Neural cell (in vitro differentiated cells): ENCODE measurements at regions not wholly inside any gene's neighbourhood (a gene's known extent, or its start where the extent isn't known, plus 50 kb on each side); places are given as distances from the start of the nearest gene placed in this dataset.

Experiments used
- H2AFZ ChIP-seq: fragments of 200-600, 300-800 bp; sonication (generic), shearing (Covaris generic); 2 replicates; pipeline ENCODE4 v1.6.0; 2014; ENCODE audit warnings: low read depth, mild to moderate bottlenecking, antibody characterized with exemption, low read length, moderate library complexity
- H3F3A ChIP-seq: fragments of 200-600 bp; shearing (Covaris generic); 2 replicates; pipeline ENCODE4 v1.6.1; 2016; ENCODE audit warnings: mild to moderate bottlenecking, moderate library complexity, mixed read lengths, antibody characterized with exemption, low read length; ENCODE audit not compliant: insufficient read depth, poor library complexity, severe bottlenecking
- H3K27ac ChIP-seq: fragments of 200-600, 300-800 bp; sonication (generic), shearing (Covaris generic); 2 replicates; pipeline ENCODE4 v1.5.1; 2014; ENCODE audit warnings: mild to moderate bottlenecking, low read length, moderate library complexity
- H3K27me3 ChIP-seq: fragments of 300-800, 200-600 bp; sonication (generic), shearing (Covaris generic); 2 replicates; pipeline ENCODE4 v1.6.0; 2014; ENCODE audit warnings: mild to moderate bottlenecking, low read depth, low read length, moderate library complexity; ENCODE audit not compliant: insufficient read depth
- H3K36me3 ChIP-seq: fragments of 300-800, 200-600 bp; sonication (generic), shearing (Covaris generic); 2 replicates; pipeline ENCODE4 v1.5.1; 2014; ENCODE audit warnings: mild to moderate bottlenecking, antibody characterized with exemption, low read length, moderate library complexity; ENCODE audit not compliant: insufficient read depth
- H3K4me2 ChIP-seq: fragments of 300-800, 200-600 bp; sonication (generic), shearing (Covaris generic); 2 replicates; pipeline ENCODE4 v1.6.0; 2014; ENCODE audit warnings: mild to moderate bottlenecking, low read length
- H3K4me3 ChIP-seq: fragments of 300-800, 200-600 bp; sonication (generic), shearing (Covaris generic); 2 replicates; pipeline ENCODE4 v1.5.1; 2014; ENCODE audit warnings: mild to moderate bottlenecking, low read length, moderate library complexity
- H3K79me2 ChIP-seq: fragments of 200-600 bp; shearing (Covaris generic); replicated peaks from 2 replicates; pipeline ENCODE4 v1.6.0; 2014; ENCODE audit warnings: mild to moderate bottlenecking, low read length, moderate library complexity; ENCODE audit not compliant: insufficient read depth
- H3K9ac ChIP-seq: fragments of 300-800, 200-600 bp; sonication (generic), shearing (Covaris generic); 2 replicates; pipeline ENCODE4 v1.6.1; 2016; ENCODE audit warnings: mild to moderate bottlenecking, low read length, mixed read lengths
- H3K9me2 ChIP-seq: fragments of 200-600 bp; shearing (Covaris generic); 2 replicates; pipeline ENCODE4 v1.6.1; 2016; ENCODE audit warnings: mild to moderate bottlenecking, low read length, mixed read lengths; ENCODE audit not compliant: insufficient read depth
- H3K9me3 ChIP-seq: fragments of 200-600, 300-800 bp; sonication (generic), shearing (Covaris generic); 2 replicates; pipeline ENCODE4 v1.6.1; 2016; ENCODE audit warnings: mild to moderate bottlenecking, mixed run types, low read length, moderate library complexity, mixed read lengths
- H4K20me1 ChIP-seq: fragments of 200-600 bp; shearing (Covaris generic); 2 replicates; pipeline ENCODE4 v1.6.1; 2016; ENCODE audit warnings: mild to moderate bottlenecking, mixed run types; ENCODE audit not compliant: insufficient read depth
- EP300 ChIP-seq: fragments of 450-650 bp; conservative IDR thresholded peaks from 2 replicates; pipeline ENCODE4 v1.6.1; 2014; ENCODE audit warnings: antibody characterized with exemption, mild to moderate bottlenecking, moderate library complexity; ENCODE audit not compliant: poor library complexity, severe bottlenecking
- EZH2 ChIP-seq: fragments of 200-600, 300-800 bp; shearing (Covaris generic), sonication (generic); IDR thresholded peaks from 2 replicates; pipeline ENCODE4 v1.6.1; 2014; ENCODE audit warnings: antibody characterized with exemption, low read length, borderline replicate concordance, mild to moderate bottlenecking; ENCODE audit not compliant: insufficient read depth, poor library complexity, severe bottlenecking
- MXI1 ChIP-seq: fragments of 450-650 bp; conservative IDR thresholded peaks from 2 replicates; pipeline ENCODE4 v1.6.1; 2014; ENCODE audit warnings: antibody characterized with exemption, mild to moderate bottlenecking; ENCODE audit not compliant: poor library complexity, severe bottlenecking
- POLR2AphosphoS5 ChIP-seq: IDR thresholded peaks from 2 replicates; pipeline ENCODE4 v1.6.1; 2012
- RAD21 ChIP-seq: fragments of 450-650 bp; conservative IDR thresholded peaks from 2 replicates; pipeline ENCODE4 v1.6.1; 2014; ENCODE audit warnings: antibody characterized with exemption, mild to moderate bottlenecking, moderate library complexity
- SMC3 ChIP-seq: fragments of 450-650 bp; conservative IDR thresholded peaks from 2 replicates; pipeline ENCODE4 v1.6.1; 2014; ENCODE audit warnings: antibody characterized with exemption, mild to moderate bottlenecking, moderate library complexity; ENCODE audit not compliant: poor library complexity
- TAF1 ChIP-seq: IDR thresholded peaks from 2 replicates; pipeline ENCODE4 v1.6.1; 2012; ENCODE audit warnings: low read depth
- TF ChIP-seq, protein P1 (sequence below): fragments of 450-650 bp; IDR thresholded peaks from 2 replicates; pipeline ENCODE4 v1.5.1; 2014; ENCODE audit warnings: antibody characterized with exemption, mild to moderate bottlenecking, moderate library complexity; ENCODE audit not compliant: poor library complexity, severe bottlenecking
- TF ChIP-seq, protein P2 (sequence below): IDR thresholded peaks from 2 replicates; pipeline ENCODE4 v1.6.1; 2012; ENCODE audit warnings: borderline replicate concordance

DNA sequence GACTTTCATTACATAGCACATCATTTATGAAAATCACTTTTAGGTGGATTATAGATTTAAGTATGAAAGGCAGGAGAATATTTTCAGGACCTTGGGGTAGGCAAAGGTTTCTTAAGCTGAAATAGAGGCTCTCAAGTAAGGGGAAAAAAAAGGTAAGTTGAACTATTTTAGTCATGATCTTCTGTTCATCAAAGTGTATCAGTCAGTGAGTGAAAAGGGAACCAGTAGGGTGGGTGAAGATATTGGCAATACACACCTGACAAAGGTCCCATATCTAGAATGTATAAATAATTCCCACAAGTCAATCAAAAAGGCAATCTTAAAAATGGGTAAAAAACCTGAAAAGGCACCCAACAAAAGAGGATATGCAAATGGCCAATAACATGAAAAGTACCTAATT lies 218.6 kb downstream of the KLF13 start:
- no peaks in the 10 kb centered on the region for H3K27me3 ChIP-seq
- no peaks in the 10 kb centered on the region for H3K9me3 ChIP-seq
- no peak overlapping the region for H3K27ac ChIP-seq
- H3K4me2 ChIP-seq = no peak overlapping the region
- no peaks in the 10 kb centered on the region for H3K79me2 ChIP-seq
- TF ChIP-seq EZH2 (no peak), POLR2AphosphoS5 (no peak), RAD21 (no peak), MXI1 (no peak), EP300 (no peak), SMC3 (no peak), TAF1 (no peak)
- TF ChIP-seq, protein P1, sequence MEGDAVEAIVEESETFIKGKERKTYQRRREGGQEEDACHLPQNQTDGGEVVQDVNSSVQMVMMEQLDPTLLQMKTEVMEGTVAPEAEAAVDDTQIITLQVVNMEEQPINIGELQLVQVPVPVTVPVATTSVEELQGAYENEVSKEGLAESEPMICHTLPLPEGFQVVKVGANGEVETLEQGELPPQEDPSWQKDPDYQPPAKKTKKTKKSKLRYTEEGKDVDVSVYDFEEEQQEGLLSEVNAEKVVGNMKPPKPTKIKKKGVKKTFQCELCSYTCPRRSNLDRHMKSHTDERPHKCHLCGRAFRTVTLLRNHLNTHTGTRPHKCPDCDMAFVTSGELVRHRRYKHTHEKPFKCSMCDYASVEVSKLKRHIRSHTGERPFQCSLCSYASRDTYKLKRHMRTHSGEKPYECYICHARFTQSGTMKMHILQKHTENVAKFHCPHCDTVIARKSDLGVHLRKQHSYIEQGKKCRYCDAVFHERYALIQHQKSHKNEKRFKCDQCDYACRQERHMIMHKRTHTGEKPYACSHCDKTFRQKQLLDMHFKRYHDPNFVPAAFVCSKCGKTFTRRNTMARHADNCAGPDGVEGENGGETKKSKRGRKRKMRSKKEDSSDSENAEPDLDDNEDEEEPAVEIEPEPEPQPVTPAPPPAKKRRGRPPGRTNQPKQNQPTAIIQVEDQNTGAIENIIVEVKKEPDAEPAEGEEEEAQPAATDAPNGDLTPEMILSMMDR = no peak
- TF ChIP-seq, protein P2, sequence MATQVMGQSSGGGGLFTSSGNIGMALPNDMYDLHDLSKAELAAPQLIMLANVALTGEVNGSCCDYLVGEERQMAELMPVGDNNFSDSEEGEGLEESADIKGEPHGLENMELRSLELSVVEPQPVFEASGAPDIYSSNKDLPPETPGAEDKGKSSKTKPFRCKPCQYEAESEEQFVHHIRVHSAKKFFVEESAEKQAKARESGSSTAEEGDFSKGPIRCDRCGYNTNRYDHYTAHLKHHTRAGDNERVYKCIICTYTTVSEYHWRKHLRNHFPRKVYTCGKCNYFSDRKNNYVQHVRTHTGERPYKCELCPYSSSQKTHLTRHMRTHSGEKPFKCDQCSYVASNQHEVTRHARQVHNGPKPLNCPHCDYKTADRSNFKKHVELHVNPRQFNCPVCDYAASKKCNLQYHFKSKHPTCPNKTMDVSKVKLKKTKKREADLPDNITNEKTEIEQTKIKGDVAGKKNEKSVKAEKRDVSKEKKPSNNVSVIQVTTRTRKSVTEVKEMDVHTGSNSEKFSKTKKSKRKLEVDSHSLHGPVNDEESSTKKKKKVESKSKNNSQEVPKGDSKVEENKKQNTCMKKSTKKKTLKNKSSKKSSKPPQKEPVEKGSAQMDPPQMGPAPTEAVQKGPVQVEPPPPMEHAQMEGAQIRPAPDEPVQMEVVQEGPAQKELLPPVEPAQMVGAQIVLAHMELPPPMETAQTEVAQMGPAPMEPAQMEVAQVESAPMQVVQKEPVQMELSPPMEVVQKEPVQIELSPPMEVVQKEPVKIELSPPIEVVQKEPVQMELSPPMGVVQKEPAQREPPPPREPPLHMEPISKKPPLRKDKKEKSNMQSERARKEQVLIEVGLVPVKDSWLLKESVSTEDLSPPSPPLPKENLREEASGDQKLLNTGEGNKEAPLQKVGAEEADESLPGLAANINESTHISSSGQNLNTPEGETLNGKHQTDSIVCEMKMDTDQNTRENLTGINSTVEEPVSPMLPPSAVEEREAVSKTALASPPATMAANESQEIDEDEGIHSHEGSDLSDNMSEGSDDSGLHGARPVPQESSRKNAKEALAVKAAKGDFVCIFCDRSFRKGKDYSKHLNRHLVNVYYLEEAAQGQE = no peak
- H3F3A ChIP-seq = no peaks in the 10 kb centered on the region
- no peaks in the 10 kb centered on the region for H3K36me3 ChIP-seq
- no peaks in the 10 kb centered on the region for H3K9me2 ChIP-seq
- no peak overlapping the region for H3K9ac ChIP-seq
- no peak overlapping the region for H2AFZ ChIP-seq
- H4K20me1 ChIP-seq = no peaks in the 10 kb centered on the region
- no peak overlapping the region for H3K4me3 ChIP-seq

DNA sequence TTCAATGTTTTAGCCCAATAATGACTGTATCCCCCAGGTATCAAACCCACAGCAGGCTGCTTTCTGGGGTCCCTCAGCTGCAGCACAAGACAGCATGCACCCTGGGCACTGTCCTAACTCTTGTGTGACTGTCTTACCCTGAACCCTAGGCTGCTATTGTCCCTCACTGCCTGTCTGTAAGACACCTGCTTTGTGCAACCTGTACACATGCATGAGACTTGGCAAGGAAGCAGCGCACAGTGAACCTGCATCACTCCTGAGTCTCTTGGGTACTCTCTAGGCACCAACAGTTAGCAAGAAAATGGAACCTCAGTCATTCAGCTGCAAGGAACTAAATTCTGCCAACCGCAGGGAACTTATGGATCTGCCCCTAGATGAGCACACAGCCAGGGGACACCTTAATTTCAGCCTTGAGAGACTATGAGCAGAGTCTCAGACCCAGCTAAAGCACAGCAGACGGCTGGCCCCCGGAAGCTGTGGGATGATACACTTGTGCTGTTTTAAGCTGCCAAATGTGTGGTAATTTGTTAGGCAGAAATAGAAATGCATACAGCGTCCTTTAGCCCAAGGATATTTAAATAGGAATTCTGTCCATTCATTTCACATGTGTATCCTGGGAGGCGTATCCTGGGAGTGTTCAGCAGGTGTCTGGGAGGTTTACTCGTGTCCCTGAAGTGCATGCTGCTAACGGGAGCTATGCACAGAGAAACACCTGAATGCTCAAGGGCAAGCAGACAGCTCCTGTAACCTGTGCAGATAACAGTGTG lies 223.8 kb downstream of the KLF13 start:
- H3K27ac ChIP-seq = no peak overlapping the region
- no peaks in the 10 kb centered on the region for H3K36me3 ChIP-seq
- no peaks in the 10 kb centered on the region for H4K20me1 ChIP-seq
- no peaks in the 10 kb centered on the region for H3K27me3 ChIP-seq
- no peak overlapping the region for H2AFZ ChIP-seq
- no peak overlapping the region for H3K4me2 ChIP-seq
- no peaks in the 10 kb centered on the region for H3F3A ChIP-seq
- H3K79me2 ChIP-seq = no peaks in the 10 kb centered on the region
- H3K9me2 ChIP-seq = no peaks in the 10 kb centered on the region
- TF ChIP-seq, protein P1 = no peak
- TF ChIP-seq MXI1 = no peak
- TF ChIP-seq EZH2 = no peak
- no peak for TF ChIP-seq RAD21
- no peak for TF ChIP-seq EP300
- no peak for TF ChIP-seq POLR2AphosphoS5
- TF ChIP-seq, protein P2 = no peak
- no peak for TF ChIP-seq SMC3
- H3K9ac ChIP-seq = no peak overlapping the region
- no peak overlapping the region for H3K4me3 ChIP-seq
- no peaks in the 10 kb centered on the region for H3K9me3 ChIP-seq
